Peyer's patch (tissue), 4 donors: ENCODE measurements at regions not wholly inside any gene's neighbourhood (a gene's known extent, or its start where the extent isn't known, plus 50 kb on each side); places are given as distances from the start of the nearest gene placed in this dataset.

Experiments used
- POLR2A ChIP-seq, 2 donors: fragments of 450-650 bp; IDR thresholded peaks; one replicate each; pipeline ENCODE4 v1.5.1; 2017; ENCODE audit warnings: antibody characterized with exemption in 2 of 2, mild to moderate bottlenecking in 2 of 2, moderate library complexity in 2 of 2
- TF ChIP-seq, protein P1 (sequence below), 6 experiments: fragments of 450-650 bp in 4 of 6; fragments of 200-600 bp in 2 of 6; sonication (generic) in 1 of 6; IDR thresholded peaks; one replicate each; pipeline ENCODE4 v1.5.1; 2017 to 2019; ENCODE audit warnings: antibody characterized with exemption in 6 of 6, mild to moderate bottlenecking in 3 of 6, moderate library complexity in 1 of 6

DNA sequence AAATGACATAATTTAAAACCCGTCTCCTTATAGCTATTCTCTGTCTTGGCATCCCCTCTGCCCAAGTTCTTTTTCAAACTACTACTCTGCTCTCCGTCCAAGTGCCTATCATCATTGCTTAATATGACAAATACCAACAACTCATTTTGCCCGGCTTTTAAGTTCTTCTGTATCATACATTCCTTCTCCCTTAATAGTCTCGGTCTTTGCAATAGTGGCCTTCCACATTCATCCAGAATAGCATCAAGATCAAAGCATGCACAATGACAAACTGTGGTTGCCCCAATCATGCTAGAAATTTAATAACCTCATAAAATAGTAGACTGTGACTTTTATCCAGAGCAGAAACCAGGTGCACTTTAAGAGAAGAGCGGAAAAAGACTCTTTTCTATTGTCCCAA lies 198.9 kb downstream of the ETV1 start:
- TF ChIP-seq, protein P1, sequence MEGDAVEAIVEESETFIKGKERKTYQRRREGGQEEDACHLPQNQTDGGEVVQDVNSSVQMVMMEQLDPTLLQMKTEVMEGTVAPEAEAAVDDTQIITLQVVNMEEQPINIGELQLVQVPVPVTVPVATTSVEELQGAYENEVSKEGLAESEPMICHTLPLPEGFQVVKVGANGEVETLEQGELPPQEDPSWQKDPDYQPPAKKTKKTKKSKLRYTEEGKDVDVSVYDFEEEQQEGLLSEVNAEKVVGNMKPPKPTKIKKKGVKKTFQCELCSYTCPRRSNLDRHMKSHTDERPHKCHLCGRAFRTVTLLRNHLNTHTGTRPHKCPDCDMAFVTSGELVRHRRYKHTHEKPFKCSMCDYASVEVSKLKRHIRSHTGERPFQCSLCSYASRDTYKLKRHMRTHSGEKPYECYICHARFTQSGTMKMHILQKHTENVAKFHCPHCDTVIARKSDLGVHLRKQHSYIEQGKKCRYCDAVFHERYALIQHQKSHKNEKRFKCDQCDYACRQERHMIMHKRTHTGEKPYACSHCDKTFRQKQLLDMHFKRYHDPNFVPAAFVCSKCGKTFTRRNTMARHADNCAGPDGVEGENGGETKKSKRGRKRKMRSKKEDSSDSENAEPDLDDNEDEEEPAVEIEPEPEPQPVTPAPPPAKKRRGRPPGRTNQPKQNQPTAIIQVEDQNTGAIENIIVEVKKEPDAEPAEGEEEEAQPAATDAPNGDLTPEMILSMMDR (IDR thresholded peaks at IDR 0.05) = no peak
- TF ChIP-seq POLR2A (IDR thresholded peaks at IDR 0.05) = no peak
